GM21390 (cell line): ENCODE measurements at regions not wholly inside any gene's neighbourhood (a gene's known extent, or its start where the extent isn't known, plus 50 kb on each side); places are given as distances from the start of the nearest gene placed in this dataset.
"Not testable (repeated sequence)": the region's sequence is repeated elsewhere in the genome, so short reads cannot be mapped to it uniquely, and the experiment has no call there.

ENCODE experiments used
- ATAC-seq: cut with Tn5 transposase; IDR thresholded peaks from one replicate; pipeline ENCODE4 v1.9.1; 2021; ENCODE audit not compliant: unreplicated experiment

- no peak for ATAC-seq
Measured at GRCh38 chr2:145558617-145559350, 1038.9 kb upstream of the ZEB2 start.

DNA sequence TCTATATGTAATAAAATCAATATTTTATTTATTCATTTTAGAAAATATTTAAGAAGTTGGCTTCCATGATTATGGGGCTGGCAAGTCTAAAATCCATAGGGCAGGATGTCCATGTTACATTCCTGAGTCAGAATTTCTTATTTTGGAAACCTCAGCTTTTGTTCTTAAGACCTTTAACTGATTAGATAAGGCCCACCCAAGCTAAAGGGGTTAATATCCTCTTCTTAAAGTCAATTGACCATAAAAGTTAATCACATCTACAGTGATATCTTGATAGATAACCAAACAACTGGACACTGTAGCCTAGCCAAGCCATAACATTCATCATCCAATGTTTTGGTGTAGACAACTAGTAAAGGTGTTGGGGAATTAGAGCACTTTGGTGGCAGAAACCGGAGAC, 1035.4 kb upstream of the ZEB2 start:
- no peak for ATAC-seq

GRCh38 chr2:145551686-145552085, 1031.8 kb upstream of the ZEB2 start:
- no peak for ATAC-seq

- no peak for ATAC-seq
Measured at GRCh38 chr2:145548479-145548878, 1028.6 kb upstream of the ZEB2 start.

DNA sequence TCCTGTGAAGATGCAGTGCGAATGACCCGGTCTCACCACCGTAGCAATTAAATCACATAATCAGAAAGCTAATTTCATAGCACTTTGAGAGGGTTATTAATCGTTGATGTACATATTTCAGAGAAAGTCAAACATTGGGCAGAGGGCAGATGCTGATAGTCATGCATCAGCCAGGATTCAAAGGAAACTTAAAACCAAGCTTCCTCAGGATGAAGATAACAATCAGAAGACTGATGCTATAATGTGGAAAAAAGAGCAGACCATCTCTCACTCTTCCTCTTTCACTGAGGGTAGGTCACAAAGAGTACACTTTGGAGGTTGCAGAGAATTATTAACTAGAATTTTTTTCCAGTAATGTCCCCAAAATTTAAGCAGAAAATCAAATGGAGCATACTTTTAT, 1027.7 kb upstream of the ZEB2 start:
- ATAC-seq, result no peak

- no peak for ATAC-seq
Measured at GRCh38 chr2:145546091-145546490, 1026.2 kb upstream of the ZEB2 start.

DNA sequence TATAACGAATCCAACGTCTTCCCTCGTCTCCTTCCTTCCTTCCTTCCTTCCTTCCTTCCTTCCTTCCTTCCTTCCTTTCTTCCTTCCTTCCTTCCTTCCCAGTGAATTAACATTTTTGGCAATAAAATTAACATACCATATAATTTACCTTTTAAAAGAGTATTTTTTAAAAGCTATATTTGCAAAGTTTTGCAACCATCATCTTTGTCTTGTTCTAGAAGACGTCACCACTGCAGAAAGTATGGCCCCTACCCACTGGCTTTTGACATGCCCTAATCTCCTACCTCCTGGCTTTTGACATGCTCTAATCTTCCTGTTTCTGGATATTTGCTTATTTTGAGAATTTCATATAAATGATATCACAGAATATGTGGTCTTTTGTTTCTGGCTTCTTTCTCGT, 1023.9 kb upstream of the ZEB2 start:
- no peak for ATAC-seq

DNA sequence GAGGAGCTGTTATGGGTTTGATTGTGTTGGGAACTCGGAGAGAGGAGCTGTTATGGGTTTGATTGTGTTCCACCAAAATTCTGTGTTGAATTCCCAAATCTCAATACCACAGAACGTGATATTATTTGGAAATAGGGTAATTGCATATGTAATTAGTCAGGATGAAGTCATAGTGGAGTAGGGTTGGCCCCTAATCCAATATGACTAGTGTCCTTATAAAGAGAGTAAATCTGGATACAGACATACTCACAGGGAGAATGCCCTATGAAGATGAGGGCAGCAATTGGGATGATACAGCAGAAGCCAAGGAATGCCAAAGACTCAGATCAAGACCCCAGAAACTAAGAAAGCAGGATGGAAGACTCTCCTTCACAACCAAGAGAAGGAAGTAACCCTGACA, 1023.2 kb upstream of the ZEB2 start:
- ATAC-seq, result no peak

DNA sequence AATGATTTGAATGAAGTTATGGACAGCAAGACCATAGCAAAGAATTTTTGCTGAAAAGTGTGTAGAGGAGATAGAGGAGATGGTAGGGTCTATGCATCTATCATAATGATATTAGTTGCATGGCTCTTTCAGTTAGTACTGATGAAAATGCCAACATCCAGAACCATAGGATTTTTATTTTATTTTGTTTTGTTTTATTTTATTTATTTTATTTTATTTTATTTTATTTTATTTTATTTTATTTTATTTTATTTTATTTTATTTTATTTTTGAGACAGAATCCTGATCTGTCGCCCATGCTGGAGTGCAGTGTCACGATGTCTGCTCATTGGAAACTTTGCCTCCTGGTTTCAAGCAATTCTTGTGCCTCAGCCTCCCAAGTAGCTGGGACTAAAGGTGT, 1021.1 kb upstream of the ZEB2 start:
- ATAC-seq, result no peak

DNA sequence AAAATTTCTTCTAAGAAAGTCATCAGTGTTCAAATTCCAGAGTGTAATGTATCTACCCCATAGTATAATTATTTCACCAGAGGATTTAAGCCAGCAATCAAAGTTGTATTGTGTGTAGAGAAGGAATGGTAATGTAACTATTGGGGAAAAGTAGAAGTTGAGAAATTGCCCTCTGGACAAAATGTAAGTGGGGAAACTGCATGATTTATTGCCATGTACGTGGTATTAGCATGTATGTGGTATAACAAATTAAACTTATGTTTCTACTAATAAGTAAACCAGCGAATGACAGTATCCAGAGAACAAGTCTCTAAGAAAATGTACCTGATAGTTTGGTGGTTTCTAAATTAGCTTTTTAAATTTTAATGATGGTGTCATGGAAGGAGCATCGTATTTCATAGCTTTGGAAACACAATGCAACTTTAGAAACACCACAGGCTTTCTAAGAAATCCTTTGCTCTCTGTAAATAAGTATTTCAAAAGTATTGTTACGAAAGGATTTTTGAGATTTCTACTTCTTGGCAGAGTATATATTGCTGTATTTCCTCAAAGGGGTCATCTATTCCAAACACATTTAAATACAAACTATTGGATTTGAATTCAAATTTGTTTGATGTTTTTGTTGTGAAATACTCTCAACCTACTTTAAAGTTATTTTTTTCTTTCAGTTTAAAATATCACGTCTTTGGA, 1018.9 kb upstream of the ZEB2 start:
- no peak for ATAC-seq

GRCh38 chr2:145530653-145531052, 1010.7 kb upstream of the ZEB2 start:
- ATAC-seq, result no peak

- no peak for ATAC-seq
Measured at GRCh38 chr2:145524836-145525235, 1004.9 kb upstream of the ZEB2 start.

GRCh38 chr2:145524303-145524702, 1004.4 kb upstream of the ZEB2 start:
- ATAC-seq, result no peak

GRCh38 chr2:145519254-145519653, 999.3 kb upstream of the ZEB2 start:
- not testable (repeated sequence) for ATAC-seq

GRCh38 chr2:145511946-145512345, 992.0 kb upstream of the ZEB2 start:
- ATAC-seq, result no peak

DNA sequence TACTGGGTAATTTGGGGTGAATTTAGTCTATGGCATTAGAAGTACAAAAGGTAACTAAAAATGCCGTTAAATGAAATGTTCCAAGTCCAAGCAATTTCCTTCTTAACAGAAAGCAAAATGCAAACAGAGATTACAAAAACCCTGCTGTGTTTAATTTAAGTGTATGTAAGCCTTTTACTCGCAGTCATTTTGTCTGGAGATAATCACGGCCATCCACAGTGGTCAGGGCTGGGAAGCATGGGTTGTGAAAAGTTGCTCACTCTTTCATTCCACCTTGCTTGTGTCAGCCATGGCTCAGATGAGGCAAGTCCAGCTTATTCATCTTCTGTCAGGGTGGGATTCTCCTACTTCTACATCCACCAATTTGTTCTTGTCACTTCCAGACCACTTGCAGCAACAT, 983.6 kb upstream of the ZEB2 start:
- ATAC-seq, result no peak

DNA sequence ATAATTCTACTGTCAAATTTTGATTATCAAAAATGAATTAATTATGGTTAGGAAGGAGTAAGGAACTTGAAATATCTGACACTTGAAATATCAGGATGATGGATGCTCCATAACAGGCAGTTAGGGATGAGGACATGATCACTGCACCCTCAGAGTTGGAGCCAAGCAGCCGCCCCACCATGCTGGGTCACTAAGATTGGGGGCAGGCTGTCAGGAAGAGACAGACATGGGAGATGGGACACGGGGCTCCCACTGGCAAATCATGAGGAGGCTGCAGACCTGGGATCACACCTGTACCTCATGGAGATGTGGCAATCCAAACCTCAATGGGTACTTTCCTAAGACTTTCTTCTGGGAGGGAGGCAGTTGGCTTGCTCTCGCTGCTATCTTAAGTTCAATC, 982.0 kb upstream of the ZEB2 start:
- ATAC-seq, result no peak

DNA sequence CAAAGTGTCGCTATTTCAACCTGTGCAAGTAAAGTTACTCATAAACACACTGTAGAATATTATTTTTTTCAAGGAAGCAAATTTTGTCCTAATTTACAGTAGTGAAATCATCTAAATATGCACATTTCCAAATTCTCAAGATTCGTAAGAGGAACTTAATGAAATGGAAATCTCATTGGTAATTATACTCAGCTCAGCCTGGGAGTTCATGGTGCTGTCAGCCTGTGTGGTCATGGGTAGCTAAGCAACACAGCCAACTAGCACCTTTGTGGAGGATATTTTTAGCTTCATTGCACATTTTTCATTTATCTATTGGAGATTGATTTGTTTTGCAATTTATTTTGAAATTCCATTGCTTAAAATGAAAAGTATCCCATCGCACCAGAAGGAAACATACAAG, 975.7 kb upstream of the ZEB2 start:
- ATAC-seq, result no peak

- no peak for ATAC-seq
Measured at GRCh38 chr2:145494441-145494840, 974.5 kb upstream of the ZEB2 start.

DNA sequence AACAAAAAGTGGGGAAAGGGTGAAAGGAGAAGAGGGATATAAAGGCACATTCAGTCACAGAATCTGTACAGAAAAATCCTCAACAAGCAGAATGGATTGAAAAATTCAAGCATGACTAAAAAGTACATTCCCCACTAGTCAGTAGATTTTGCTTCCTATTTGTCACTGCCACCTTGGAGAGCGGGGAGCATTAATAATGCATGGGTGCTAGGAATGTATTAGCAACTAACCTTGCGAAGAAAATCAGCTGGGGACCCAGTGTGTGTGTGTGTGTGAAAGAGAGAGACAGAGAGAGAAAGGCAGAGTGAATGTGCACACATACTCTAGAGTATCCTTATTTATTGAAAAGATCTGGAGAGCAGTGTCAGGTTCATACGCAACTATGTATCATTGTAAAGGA, 968.7 kb upstream of the ZEB2 start:
- no peak for ATAC-seq

- ATAC-seq, result no peak
Measured at GRCh38 chr2:145484448-145485097, 964.7 kb upstream of the ZEB2 start.

- ATAC-seq, result no peak
Measured at GRCh38 chr2:145483854-145484253, 963.9 kb upstream of the ZEB2 start.
